Rectal smooth muscle tissue (tissue), 1 donor: ENCODE measurements at regions not wholly inside any gene's neighbourhood (a gene's known extent, or its start where the extent isn't known, plus 50 kb on each side); places are given as distances from the start of the nearest gene placed in this dataset.
"Not testable (repeated sequence)": the region's sequence is repeated elsewhere in the genome, so short reads cannot be mapped to it uniquely, and the experiment has no call there.

ENCODE experiments used
- H3K27ac ChIP-seq: one replicate; pipeline ENCODE4 v1.7.0; 2013; ENCODE audit warnings: low read depth, low read length, inconsistent platforms
- H3K27me3 ChIP-seq: one replicate; pipeline ENCODE4 v1.7.0; 2013; ENCODE audit warnings: low read length; ENCODE audit not compliant: control insufficient read depth, insufficient read depth
- H3K36me3 ChIP-seq: one replicate; pipeline ENCODE4 v1.7.0; 2013; ENCODE audit warnings: low read length; ENCODE audit not compliant: control insufficient read depth, insufficient read depth
- H3K4me1 ChIP-seq: one replicate; pipeline ENCODE4 v1.7.0; 2013; ENCODE audit warnings: low read length; ENCODE audit not compliant: control insufficient read depth, insufficient read depth
- H3K4me3 ChIP-seq: one replicate; pipeline ENCODE4 v1.7.0; 2013; ENCODE audit warnings: low read length
- H3K9ac ChIP-seq: one replicate; pipeline ENCODE4 v1.7.0; 2013; ENCODE audit warnings: low read length

DNA sequence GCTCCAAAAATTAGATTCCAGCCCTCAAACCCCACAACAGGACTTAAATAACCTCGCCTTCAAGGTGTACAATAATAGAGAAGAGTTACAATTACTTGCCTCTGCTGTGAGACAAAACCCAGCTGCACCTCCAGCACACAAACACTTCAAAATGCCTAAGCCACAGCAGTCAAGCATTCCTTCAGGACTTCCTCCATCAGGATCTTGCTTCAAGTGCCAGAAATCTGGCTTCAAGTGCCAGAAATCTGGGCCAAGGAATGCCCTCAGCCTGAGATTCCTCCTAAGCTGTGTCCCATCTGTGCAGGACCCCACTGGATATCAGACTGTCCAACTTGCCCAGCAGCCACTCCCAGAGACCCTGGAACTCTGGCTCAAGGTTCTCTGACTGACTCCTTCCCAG is 1088.3 kb downstream of the SORCS3 start:
- Histone ChIP-seq H3K4me3 (no peak overlapping the region), H3K27ac (no peak overlapping the region), H3K4me1 (no peaks in the 10 kb centered on the region), H3K27me3 (no peaks in the 10 kb centered on the region), H3K9ac (no peak overlapping the region), H3K36me3 (no peaks in the 10 kb centered on the region)

DNA sequence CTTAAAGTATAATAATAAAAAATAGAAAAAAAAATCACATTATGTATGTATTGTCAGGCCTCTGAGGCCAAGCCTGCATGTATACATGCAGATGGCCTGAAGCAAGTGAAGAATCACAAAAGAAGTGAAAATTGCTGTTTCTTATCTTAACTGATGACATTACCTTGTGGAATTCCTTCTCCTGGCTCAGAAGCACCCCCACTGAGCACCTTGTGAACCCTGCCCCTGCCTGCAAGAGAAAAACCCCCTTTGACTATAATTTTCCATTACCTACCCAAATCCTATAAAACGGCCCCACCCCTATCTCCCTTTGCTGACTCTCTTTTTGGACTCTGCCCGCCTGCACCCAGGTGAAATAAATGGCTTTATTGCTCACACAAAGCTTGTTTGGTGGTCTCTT is 1086.5 kb downstream of the SORCS3 start:
- H3K4me3 ChIP-seq, H3K27ac ChIP-seq, H3K27me3 ChIP-seq, H3K9ac ChIP-seq, H3K36me3 ChIP-seq, H3K4me1 ChIP-seq: not testable (repeated sequence)

GRCh38 chr10:105727131-105727530 is 1086.0 kb downstream of the SORCS3 start:
- H3K4me1 ChIP-seq = no peaks in the 10 kb centered on the region
- H3K36me3 ChIP-seq = no peaks in the 10 kb centered on the region
- H3K9ac ChIP-seq = no peak overlapping the region
- no peak overlapping the region for H3K4me3 ChIP-seq
- H3K27ac ChIP-seq = no peak overlapping the region
- no peaks in the 10 kb centered on the region for H3K27me3 ChIP-seq

- Histone ChIP-seq H3K4me1 (no peaks in the 10 kb centered on the region), H3K4me3 (no peak overlapping the region), H3K27me3 (no peaks in the 10 kb centered on the region), H3K9ac (no peak overlapping the region), H3K36me3 (no peaks in the 10 kb centered on the region), H3K27ac (no peak overlapping the region)
These were observed 1085.1 kb downstream of the SORCS3 start for GRCh38 chr10:105726149-105726548.

DNA sequence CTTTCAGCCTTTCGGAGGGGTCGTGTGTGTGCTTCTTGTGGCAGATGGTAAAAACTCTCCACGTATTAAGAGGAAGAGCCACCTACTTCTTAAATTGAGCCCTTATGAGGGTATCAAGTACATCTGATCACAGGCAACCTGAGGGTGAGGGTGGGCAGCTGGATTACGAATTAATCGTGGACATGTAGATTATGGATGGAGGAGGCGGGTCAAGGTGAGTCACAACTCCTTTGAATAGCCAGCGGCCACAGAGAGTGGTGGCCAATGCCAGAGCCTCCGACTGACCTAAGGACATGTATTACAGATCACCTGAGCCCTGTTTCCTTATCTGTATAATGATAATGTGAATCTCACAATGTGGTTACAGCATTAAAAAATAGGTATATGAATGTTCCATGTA is 1083.9 kb downstream of the SORCS3 start:
- Histone ChIP-seq H3K9ac (no peak overlapping the region), H3K4me1 (no peaks in the 10 kb centered on the region), H3K27me3 (no peaks in the 10 kb centered on the region), H3K36me3 (no peaks in the 10 kb centered on the region), H3K4me3 (no peak overlapping the region), H3K27ac (no peak overlapping the region)

- no peaks in the 10 kb centered on the region for H3K27me3 ChIP-seq
- no peaks in the 10 kb centered on the region for H3K36me3 ChIP-seq
These were observed 1077.3 kb downstream of the SORCS3 start for GRCh38 chr10:105718207-105718995.

GRCh38 chr10:105714728-105715127 is 1073.6 kb downstream of the SORCS3 start:
- Histone ChIP-seq H3K4me3 (no peak overlapping the region), H3K4me1 (no peaks in the 10 kb centered on the region), H3K36me3 (no peaks in the 10 kb centered on the region), H3K9ac (no peak overlapping the region), H3K27me3 (no peaks in the 10 kb centered on the region), H3K27ac (no peak overlapping the region)

More at GRCh38 chr10:105718207-105718995, 1077.3 kb downstream of the SORCS3 start:
- Histone ChIP-seq H3K9ac (no peak overlapping the region), H3K27ac (no peak overlapping the region), H3K4me1 (no peaks in the 10 kb centered on the region), H3K4me3 (no peak overlapping the region)

DNA sequence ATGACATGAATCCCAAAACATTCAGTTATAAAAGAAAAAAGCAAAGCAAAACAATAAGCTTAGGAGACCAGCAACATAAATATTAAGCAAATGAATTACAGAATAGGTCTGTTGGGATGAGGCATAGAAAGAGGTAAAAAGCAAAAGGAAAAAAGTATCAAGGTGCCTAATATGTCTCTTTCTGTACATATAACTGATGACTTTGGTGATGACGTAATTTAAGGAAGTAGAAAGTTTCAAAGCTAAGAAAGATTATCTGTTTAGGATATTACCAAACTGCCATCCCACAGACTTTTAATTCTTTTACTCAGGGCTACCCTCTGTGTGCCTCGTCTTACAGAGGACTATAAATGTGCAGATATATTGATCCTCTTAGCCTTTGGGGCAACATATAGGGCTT is 1066.5 kb downstream of the SORCS3 start:
- Histone ChIP-seq H3K27ac (no peak overlapping the region), H3K9ac (no peak overlapping the region), H3K36me3 (no peaks in the 10 kb centered on the region), H3K4me1 (no peaks in the 10 kb centered on the region), H3K4me3 (no peak overlapping the region), H3K27me3 (no peaks in the 10 kb centered on the region)

- no peaks in the 10 kb centered on the region for H3K27me3 ChIP-seq
- H3K27ac ChIP-seq = no peak overlapping the region
- H3K4me1 ChIP-seq = no peaks in the 10 kb centered on the region
- H3K9ac ChIP-seq = no peak overlapping the region
- no peak overlapping the region for H3K4me3 ChIP-seq
- no peaks in the 10 kb centered on the region for H3K36me3 ChIP-seq
These were observed 1065.4 kb downstream of the SORCS3 start for GRCh38 chr10:105706281-105707026.

DNA sequence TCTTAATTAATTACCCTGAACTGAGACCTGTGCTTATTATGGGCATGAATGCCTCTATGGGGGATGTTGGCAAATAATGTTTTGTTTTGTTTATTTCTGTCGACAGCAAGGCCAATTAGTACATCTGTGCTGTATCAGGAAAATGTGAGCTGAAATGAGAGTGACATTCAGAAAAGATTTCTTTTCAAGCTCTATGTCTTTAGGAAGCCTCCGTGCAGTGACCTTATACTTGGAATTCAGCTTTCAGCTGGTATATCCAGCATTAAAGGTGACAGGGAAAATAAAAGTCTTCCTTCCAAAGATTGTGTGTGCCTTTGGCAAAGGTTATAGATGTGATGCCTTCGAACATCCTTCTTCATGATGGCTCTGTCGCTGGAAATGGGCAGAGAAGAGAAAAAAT is 1061.1 kb downstream of the SORCS3 start:
- H3K27me3 ChIP-seq = no peaks in the 10 kb centered on the region
- H3K9ac ChIP-seq = no peak overlapping the region
- H3K4me3 ChIP-seq = no peak overlapping the region

DNA sequence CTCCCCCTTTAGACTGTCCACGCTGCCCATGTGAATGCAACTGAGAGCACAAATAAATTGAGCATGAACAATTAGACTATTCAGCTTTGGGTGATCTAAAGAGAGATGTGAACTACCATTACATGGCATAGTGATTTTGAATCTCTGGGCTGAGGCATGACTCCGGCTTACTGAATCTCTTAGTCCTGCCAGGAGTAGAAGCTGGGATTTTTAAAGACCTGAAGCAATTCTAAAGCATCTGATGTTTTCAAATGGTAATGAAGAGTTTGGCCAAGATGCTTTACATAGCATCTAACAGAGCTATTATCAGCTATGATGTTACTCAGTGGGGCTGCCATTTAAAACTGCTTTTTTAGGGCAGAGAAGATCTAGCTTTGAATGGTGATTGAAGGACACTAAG is 1059.1 kb downstream of the SORCS3 start:
- no peaks in the 10 kb centered on the region for H3K36me3 ChIP-seq
- H3K27me3 ChIP-seq = no peaks in the 10 kb centered on the region
- H3K9ac ChIP-seq = no peak overlapping the region
- no peak overlapping the region for H3K4me3 ChIP-seq
- no peak overlapping the region for H3K27ac ChIP-seq
- no peaks in the 10 kb centered on the region for H3K4me1 ChIP-seq

More for the DNA sequence above, 1061.1 kb downstream of the SORCS3 start:
- no peaks in the 10 kb centered on the region for H3K36me3 ChIP-seq
- no peak overlapping the region for H3K27ac ChIP-seq
- no peaks in the 10 kb centered on the region for H3K4me1 ChIP-seq

DNA sequence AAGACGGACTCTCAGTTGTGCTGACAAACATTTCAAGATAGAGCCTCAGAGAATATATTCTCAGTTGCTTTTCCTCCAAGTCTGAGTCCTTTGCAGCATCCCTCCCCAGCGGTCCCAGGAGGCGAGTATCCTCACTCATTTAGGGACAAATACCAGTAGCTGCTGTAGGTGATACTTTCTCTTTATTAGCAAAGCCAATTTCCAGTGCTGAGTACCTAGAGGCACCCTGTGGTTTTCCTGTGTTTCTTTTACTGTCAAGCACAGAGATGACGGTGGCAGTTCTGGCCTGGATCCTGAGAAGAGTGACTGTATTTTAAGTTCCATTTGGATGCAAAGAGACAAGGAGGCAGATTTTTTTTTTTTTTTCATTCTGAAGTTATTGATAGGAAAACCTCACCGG is 1058.4 kb downstream of the SORCS3 start:
- Histone ChIP-seq H3K4me1 (no peaks in the 10 kb centered on the region), H3K4me3 (no peak overlapping the region), H3K9ac (no peak overlapping the region), H3K36me3 (no peaks in the 10 kb centered on the region), H3K27me3 (no peaks in the 10 kb centered on the region), H3K27ac (no peak overlapping the region)

DNA sequence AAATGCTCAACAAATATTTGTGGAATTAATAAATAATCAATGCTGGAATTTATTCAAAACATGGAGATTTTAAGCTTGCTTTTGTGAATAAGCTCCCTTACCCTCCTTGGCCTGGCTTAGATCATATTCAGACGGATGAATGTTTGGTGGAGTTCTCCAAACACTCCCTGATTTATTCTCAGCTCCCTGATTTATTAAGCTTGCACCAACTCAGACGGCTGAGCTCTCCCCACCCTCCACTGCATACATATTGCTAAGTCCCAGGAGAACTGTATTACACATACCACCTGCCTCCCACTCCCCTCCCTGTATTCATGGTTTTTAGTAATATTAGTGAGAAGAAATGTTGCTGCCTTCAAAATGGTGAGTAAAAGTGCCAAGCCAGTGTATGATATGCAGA is 1057.5 kb downstream of the SORCS3 start:
- no peak overlapping the region for H3K9ac ChIP-seq

More for the DNA sequence above, 1057.5 kb downstream of the SORCS3 start:
- H3K27ac ChIP-seq = no peak overlapping the region
- no peaks in the 10 kb centered on the region for H3K4me1 ChIP-seq
- no peaks in the 10 kb centered on the region for H3K27me3 ChIP-seq
- H3K36me3 ChIP-seq = no peaks in the 10 kb centered on the region
- H3K4me3 ChIP-seq = no peak overlapping the region
